Keratinocyte (primary cell): ENCODE measurements at regions not wholly inside any gene's neighbourhood (a gene's known extent, or its start where the extent isn't known, plus 50 kb on each side); places are given as distances from the start of the nearest gene placed in this dataset.

Source experiments
- CTCF ChIP-seq, 3 experiments: IDR thresholded peaks in 1 of 3; conservative IDR thresholded peaks in 1 of 3; optimal IDR thresholded peaks in 1 of 3; 2 replicates in 2 of 3; 3 replicates in 1 of 3; pipeline versions ENCODE3 to v1.5.1; 2011; ENCODE audit warnings: low read length in 3 of 3, mild to moderate bottlenecking in 3 of 3, moderate library complexity in 2 of 3, control low read depth in 1 of 3, inconsistent platforms in 1 of 3; ENCODE audit not compliant: insufficient read depth in 2 of 3; ENCODE audit errors: extremely low read depth in 1 of 3
- EZH2 ChIP-seq: IDR thresholded peaks from one replicate; pipeline ENCODE4 v1.6.1; 2012; ENCODE audit warnings: inconsistent platforms, mild to moderate bottlenecking, low read length, moderate library complexity

GRCh38 chr4:127204322-127204721, 428.4 kb upstream of the INTU start:
- TF ChIP-seq CTCF (optimal IDR thresholded peaks at IDR 0.05 in 1 of 3, IDR thresholded peaks at IDR 0.05 in 1 of 3, conservative IDR thresholded peaks at IDR 0.05 in 1 of 3; ENCODE audit: extremely low read depth in 1 of 3, insufficient read depth in 2 of 3, low read length in 3 of 3) (no peak), EZH2 (no peak)
